ENCODE measurements at regions not wholly inside any gene's neighbourhood (a gene's known extent, or its start where the extent isn't known, plus 50 kb on each side); places are given as distances from the start of the nearest gene placed in this dataset.
"Not testable (repeated sequence)": the region's sequence is repeated elsewhere in the genome, so short reads cannot be mapped to it uniquely, and the experiment has no call there.

- in situ Hi-C loops (cut with HindIII; ENCODE audit: low pct_unique_long_range_greater_than_20kb, low sequenced_read_pairs) = no loop called here
- DNase-seq (ENCODE audit: low read depth) = peak; percentile 4
Measured at GRCh38 chr3:34675383-34676120, 877.1 kb downstream of the PDCD6IP start.

- peak; percentile 65 for DNase-seq (ENCODE audit: low read depth)
Measured at GRCh38 chr3:34676436-34676835, 878.0 kb downstream of the PDCD6IP start.

GRCh38 chr3:34678575-34678974 lies 880.1 kb downstream of the PDCD6IP start:
- no peak for DNase-seq (ENCODE audit: low read depth)
- in situ Hi-C loops (cut with HindIII; ENCODE audit: low pct_unique_long_range_greater_than_20kb, low sequenced_read_pairs) = no loop called here

More at GRCh38 chr3:34676436-34676835, 878.0 kb downstream of the PDCD6IP start:
- in situ Hi-C loops (cut with HindIII; ENCODE audit: low pct_unique_long_range_greater_than_20kb, low sequenced_read_pairs) = no loop called here

GRCh38 chr3:34679055-34679454 lies 880.6 kb downstream of the PDCD6IP start:
- in situ Hi-C loops (cut with HindIII; ENCODE audit: low pct_unique_long_range_greater_than_20kb, low sequenced_read_pairs); DNase-seq (ENCODE audit: low read depth): not testable (repeated sequence)

- in situ Hi-C loops (cut with HindIII; ENCODE audit: low pct_unique_long_range_greater_than_20kb, low sequenced_read_pairs) = no loop called here
- DNase-seq (ENCODE audit: low read depth) = peak; percentile 14
Measured at GRCh38 chr3:34683851-34684250, 885.4 kb downstream of the PDCD6IP start.

GRCh38 chr3:34686541-34686940 lies 888.1 kb downstream of the PDCD6IP start:
- in situ Hi-C loops (cut with HindIII; ENCODE audit: low pct_unique_long_range_greater_than_20kb, low sequenced_read_pairs) = no loop called here
- no peak for DNase-seq (ENCODE audit: low read depth)

GRCh38 chr3:34687671-34688070 lies 889.2 kb downstream of the PDCD6IP start:
- in situ Hi-C loops (cut with HindIII; ENCODE audit: low pct_unique_long_range_greater_than_20kb, low sequenced_read_pairs) = no loop called here
- DNase-seq (ENCODE audit: low read depth) = no peak

- in situ Hi-C loops (cut with HindIII; ENCODE audit: low pct_unique_long_range_greater_than_20kb, low sequenced_read_pairs) = no loop called here
- DNase-seq (ENCODE audit: low read depth) = no peak
Measured at GRCh38 chr3:34696831-34697230, 898.4 kb downstream of the PDCD6IP start.

GRCh38 chr3:34703053-34703452 lies 904.6 kb downstream of the PDCD6IP start:
- no peak for DNase-seq (ENCODE audit: low read depth)
- in situ Hi-C loops (cut with HindIII; ENCODE audit: low pct_unique_long_range_greater_than_20kb, low sequenced_read_pairs) = no loop called here

- no peak for DNase-seq (ENCODE audit: low read depth)
- in situ Hi-C loops (cut with HindIII; ENCODE audit: low pct_unique_long_range_greater_than_20kb, low sequenced_read_pairs) = no loop called here
Measured at GRCh38 chr3:34724916-34725499, 914.3 kb upstream of the ARPP21 start.

GRCh38 chr3:34725774-34726173 lies 913.6 kb upstream of the ARPP21 start:
- DNase-seq (ENCODE audit: low read depth) = no peak

GRCh38 chr3:34727700-34728099 lies 911.6 kb upstream of the ARPP21 start:
- DNase-seq (ENCODE audit: low read depth) = no peak
- in situ Hi-C loops (cut with HindIII; ENCODE audit: low pct_unique_long_range_greater_than_20kb, low sequenced_read_pairs) = no loop called here

More at GRCh38 chr3:34725774-34726173, 913.6 kb upstream of the ARPP21 start:
- in situ Hi-C loops (cut with HindIII; ENCODE audit: low pct_unique_long_range_greater_than_20kb, low sequenced_read_pairs) = no loop called here

GRCh38 chr3:34742151-34742550 lies 897.2 kb upstream of the ARPP21 start:
- in situ Hi-C loops (cut with HindIII; ENCODE audit: low pct_unique_long_range_greater_than_20kb, low sequenced_read_pairs) = no loop called here
- no peak for DNase-seq (ENCODE audit: low read depth)

GRCh38 chr3:34758630-34759261 lies 880.6 kb upstream of the ARPP21 start:
- in situ Hi-C loops (cut with HindIII; ENCODE audit: low pct_unique_long_range_greater_than_20kb, low sequenced_read_pairs) = no loop called here
- no peak for DNase-seq (ENCODE audit: low read depth)

GRCh38 chr3:34777386-34777785 lies 861.9 kb upstream of the ARPP21 start:
- no peak for DNase-seq (ENCODE audit: low read depth)
- in situ Hi-C loops (cut with HindIII; ENCODE audit: low pct_unique_long_range_greater_than_20kb, low sequenced_read_pairs) = no loop called here

- in situ Hi-C loops (cut with HindIII; ENCODE audit: low pct_unique_long_range_greater_than_20kb, low sequenced_read_pairs) = no loop called here
- no peak for DNase-seq (ENCODE audit: low read depth)
Measured at GRCh38 chr3:34779092-34779491, 860.2 kb upstream of the ARPP21 start.

GRCh38 chr3:34780294-34780693 lies 859.0 kb upstream of the ARPP21 start:
- DNase-seq (ENCODE audit: low read depth) = no peak
- in situ Hi-C loops (cut with HindIII; ENCODE audit: low pct_unique_long_range_greater_than_20kb, low sequenced_read_pairs) = no loop called here

- in situ Hi-C loops (cut with HindIII; ENCODE audit: low pct_unique_long_range_greater_than_20kb, low sequenced_read_pairs) = no loop called here
- no peak for DNase-seq (ENCODE audit: low read depth)
Measured at GRCh38 chr3:34780973-34781372, 858.4 kb upstream of the ARPP21 start.

GRCh38 chr3:34782871-34783270 lies 856.5 kb upstream of the ARPP21 start:
- no peak for DNase-seq (ENCODE audit: low read depth)
- in situ Hi-C loops (cut with HindIII; ENCODE audit: low pct_unique_long_range_greater_than_20kb, low sequenced_read_pairs) = no loop called here
